Trophoblast cell (in vitro differentiated cells and primary cell): ENCODE measurements at regions not wholly inside any gene's neighbourhood (a gene's known extent, or its start where the extent isn't known, plus 50 kb on each side); places are given as distances from the start of the nearest gene placed in this dataset.
"Not testable (repeated sequence)": the region's sequence is repeated elsewhere in the genome, so short reads cannot be mapped to it uniquely, and the experiment has no call there.

Source experiments
- DNase-seq, 2 donors: peaks; one replicate each; pipeline ENCODE4 v3.0.0-alpha.2; 2016
- H2AFZ ChIP-seq: 2 replicates; pipeline ENCODE4 v1.6.1; 2013; ENCODE audit warnings: low read length, moderate library complexity, mild to moderate bottlenecking; ENCODE audit not compliant: insufficient read depth, poor library complexity
- H2AK5ac ChIP-seq: 2 replicates; pipeline ENCODE4 v1.6.1; 2013; ENCODE audit warnings: mild to moderate bottlenecking, low read length
- H2BK120ac ChIP-seq: 2 replicates; pipeline ENCODE4 v1.6.1; 2013; ENCODE audit warnings: low read length, mild to moderate bottlenecking, moderate library complexity; ENCODE audit not compliant: insufficient read depth, poor library complexity
- H2BK12ac ChIP-seq: 2 replicates; pipeline ENCODE4 v1.6.1; 2013; ENCODE audit warnings: mild to moderate bottlenecking, low read length, moderate library complexity
- H2BK5ac ChIP-seq: 2 replicates; pipeline ENCODE4 v1.6.1; 2013; ENCODE audit warnings: low read length, low read depth, moderate library complexity, mild to moderate bottlenecking; ENCODE audit not compliant: poor library complexity
- H3K14ac ChIP-seq: 2 replicates; pipeline ENCODE4 v1.6.1; 2013; ENCODE audit warnings: mild to moderate bottlenecking, low read length
- H3K18ac ChIP-seq: 2 replicates; pipeline ENCODE4 v1.6.1; 2013; ENCODE audit warnings: mild to moderate bottlenecking, low read length
- H3K23ac ChIP-seq: 2 replicates; pipeline ENCODE4 v1.6.1; 2013; ENCODE audit warnings: low read length
- H3K27ac ChIP-seq: 2 replicates; pipeline ENCODE4 v1.5.1; 2013; ENCODE audit warnings: low read depth, mild to moderate bottlenecking, inconsistent platforms, low read length, moderate library complexity
- H3K27me3 ChIP-seq: 2 replicates; pipeline ENCODE4 v1.6.1; 2013; ENCODE audit warnings: inconsistent platforms, mild to moderate bottlenecking, low read length, moderate library complexity; ENCODE audit not compliant: insufficient read depth
- H3K36me3 ChIP-seq, 2 experiments: 1 replicate in 1 of 2; 2 replicates in 1 of 2; pipeline ENCODE4 v1.6.1; 2013; ENCODE audit warnings: low read length in 2 of 2, mild to moderate bottlenecking in 2 of 2, moderate library complexity in 1 of 2; ENCODE audit not compliant: insufficient read depth in 2 of 2, control insufficient read depth in 1 of 2
- H3K4ac ChIP-seq: 2 replicates; pipeline ENCODE4 v1.6.1; 2013; ENCODE audit warnings: low read depth, mild to moderate bottlenecking, low read length, moderate library complexity
- H3K4me1 ChIP-seq, 2 experiments: 1 replicate in 1 of 2; 2 replicates in 1 of 2; pipeline ENCODE4 v1.6.1; 2013; ENCODE audit warnings: low read length in 2 of 2, mild to moderate bottlenecking in 2 of 2, moderate library complexity in 1 of 2; ENCODE audit not compliant: insufficient read depth in 2 of 2, control insufficient read depth in 1 of 2
- H3K4me2 ChIP-seq: 2 replicates; pipeline ENCODE4 v1.6.1; 2013; ENCODE audit warnings: inconsistent platforms, mild to moderate bottlenecking, low read length, moderate library complexity
- H3K4me3 ChIP-seq: 2 replicates; pipeline ENCODE4 v1.5.1; 2013; ENCODE audit warnings: mild to moderate bottlenecking, low read depth, low read length, inconsistent platforms
- H3K79me1 ChIP-seq: one replicate; pipeline ENCODE4 v1.6.1; 2013; ENCODE audit warnings: low read length
- H3K79me2 ChIP-seq: 2 replicates; pipeline ENCODE4 v1.6.1; 2013; ENCODE audit warnings: low read length, mild to moderate bottlenecking; ENCODE audit not compliant: control insufficient read depth, insufficient read depth, poor library complexity
- H3K9ac ChIP-seq: 2 replicates; pipeline ENCODE4 v1.6.1; 2013; ENCODE audit warnings: mild to moderate bottlenecking, low read length
- H3K9me3 ChIP-seq: 2 replicates; pipeline ENCODE4 v1.6.1; 2013; ENCODE audit warnings: low read depth, mild to moderate bottlenecking, control low read depth, inconsistent platforms, low read length; ENCODE audit not compliant: insufficient read depth
- H4K12ac ChIP-seq: 2 replicates; pipeline ENCODE4 v1.6.1; 2013; ENCODE audit warnings: low read depth, mild to moderate bottlenecking, low read length, moderate library complexity
- H4K8ac ChIP-seq: 2 replicates; pipeline ENCODE4 v1.6.1; 2013; ENCODE audit warnings: low read depth, mild to moderate bottlenecking, low read length, moderate library complexity
- H4K91ac ChIP-seq: one replicate; pipeline ENCODE4 v1.6.1; 2013; ENCODE audit warnings: low read depth, mild to moderate bottlenecking, low read length, moderate library complexity
- WGBS: extraction: QIAGEN DNeasy Blood & Tissue Kit; methylation state at CpG from one replicate; pipeline ENCODE4 v1.1.7; 2013; ENCODE audit warnings: missing lambda C conversion rate; ENCODE audit not compliant: insufficient read length, insufficient coverage; ENCODE audit errors: extremely low coverage; 5-methylcytosine and 5-hydroxymethylcytosine counted together

DNA sequence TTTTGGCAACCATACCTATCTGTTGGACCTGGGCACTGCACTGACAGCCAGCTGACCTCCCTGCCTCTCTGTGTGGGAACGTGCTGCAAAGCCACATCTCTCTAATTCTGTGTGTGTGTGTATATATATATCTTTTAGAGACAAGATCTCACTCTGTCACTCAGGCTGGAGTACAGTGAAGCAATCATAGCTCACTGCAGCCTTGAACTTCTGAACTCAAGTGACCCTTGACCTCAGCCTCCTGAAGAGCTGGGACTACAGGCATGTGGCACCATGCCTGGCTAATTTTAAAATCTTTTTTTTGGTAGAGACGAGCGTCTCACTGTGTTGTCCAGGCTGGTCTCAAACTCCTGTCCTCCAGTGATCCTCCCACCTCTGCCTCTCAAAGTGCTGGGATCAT is 282.2 kb upstream of the PLGLB2 start:
- not testable (repeated sequence) for H2AFZ ChIP-seq, H2AK5ac ChIP-seq, H3K4me1 ChIP-seq, H3K23ac ChIP-seq, H3K9me3 ChIP-seq, H3K27me3 ChIP-seq, DNase-seq, H3K14ac ChIP-seq, H3K9ac ChIP-seq, H3K79me2 ChIP-seq, H3K18ac ChIP-seq, H3K4me3 ChIP-seq, H3K79me1 ChIP-seq, H3K27ac ChIP-seq, H2BK120ac ChIP-seq, H4K91ac ChIP-seq, H2BK12ac ChIP-seq, H2BK5ac ChIP-seq, H3K36me3 ChIP-seq, H4K8ac ChIP-seq, H3K4ac ChIP-seq, H3K4me2 ChIP-seq, H4K12ac ChIP-seq
- WGBS: no CpG with 5 or more reads among the region's 3 CpGs

- not testable (repeated sequence) for H3K79me2 ChIP-seq, H3K14ac ChIP-seq
Observed at GRCh38 chr2:87466591-87467120, 281.2 kb upstream of the PLGLB2 start.

DNA sequence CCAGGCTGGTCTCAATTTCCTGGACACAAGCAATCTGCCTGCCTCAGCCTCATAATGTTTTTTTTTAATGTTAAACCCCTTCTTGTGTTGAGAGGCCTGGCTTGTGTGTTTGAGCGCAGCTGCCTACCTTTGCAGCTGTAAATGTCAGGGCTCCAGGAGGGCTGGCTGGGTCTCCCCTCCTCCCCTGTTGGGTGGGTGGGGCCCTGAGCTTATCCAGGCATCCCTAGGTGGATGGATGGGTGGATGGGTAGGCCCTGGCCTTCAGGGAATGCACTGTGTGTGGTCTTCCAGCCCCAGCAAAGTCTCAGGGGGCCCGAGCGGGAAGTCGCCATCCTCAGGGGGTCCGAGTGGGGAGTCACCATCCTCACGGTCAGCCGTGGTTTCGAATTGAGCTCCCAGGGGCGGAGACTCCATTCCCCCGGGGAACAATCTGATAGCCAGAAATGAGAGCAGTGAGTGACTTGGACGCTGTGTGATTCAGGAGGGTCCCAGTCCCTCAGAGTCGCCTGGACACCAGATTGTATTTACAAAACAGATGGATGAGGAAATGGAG is 279.4 kb upstream of the PLGLB2 start:
- H3K23ac ChIP-seq, H3K4me1 ChIP-seq, H2AFZ ChIP-seq, H3K4me2 ChIP-seq, H3K27ac ChIP-seq, H2AK5ac ChIP-seq, H4K12ac ChIP-seq, H2BK5ac ChIP-seq, H3K4me3 ChIP-seq, H4K8ac ChIP-seq, H3K4ac ChIP-seq, H3K9me3 ChIP-seq, H3K14ac ChIP-seq, H3K9ac ChIP-seq, H3K79me1 ChIP-seq, H3K79me2 ChIP-seq, H2BK120ac ChIP-seq, H3K18ac ChIP-seq, H4K91ac ChIP-seq, H3K27me3 ChIP-seq, DNase-seq, H2BK12ac ChIP-seq, H3K36me3 ChIP-seq: not testable (repeated sequence)
- WGBS: no CpG with 5 or more reads among the region's 12 CpGs

More at GRCh38 chr2:87466591-87467120, 281.2 kb upstream of the PLGLB2 start:
- H3K27me3 ChIP-seq, H2BK5ac ChIP-seq, H3K4me3 ChIP-seq, H3K79me1 ChIP-seq, H2AK5ac ChIP-seq, H3K18ac ChIP-seq, H3K27ac ChIP-seq, H3K9ac ChIP-seq, H3K4me2 ChIP-seq, H3K4me1 ChIP-seq, H4K12ac ChIP-seq, H3K23ac ChIP-seq, H2BK12ac ChIP-seq, H3K4ac ChIP-seq, H2BK120ac ChIP-seq, H2AFZ ChIP-seq, H4K8ac ChIP-seq, H3K9me3 ChIP-seq, H4K91ac ChIP-seq, H3K36me3 ChIP-seq: not testable (repeated sequence)
- WGBS: no CpG with 5 or more reads among the region's 8 CpGs
- DNase-seq: peak; percentile 72 to 78

DNA sequence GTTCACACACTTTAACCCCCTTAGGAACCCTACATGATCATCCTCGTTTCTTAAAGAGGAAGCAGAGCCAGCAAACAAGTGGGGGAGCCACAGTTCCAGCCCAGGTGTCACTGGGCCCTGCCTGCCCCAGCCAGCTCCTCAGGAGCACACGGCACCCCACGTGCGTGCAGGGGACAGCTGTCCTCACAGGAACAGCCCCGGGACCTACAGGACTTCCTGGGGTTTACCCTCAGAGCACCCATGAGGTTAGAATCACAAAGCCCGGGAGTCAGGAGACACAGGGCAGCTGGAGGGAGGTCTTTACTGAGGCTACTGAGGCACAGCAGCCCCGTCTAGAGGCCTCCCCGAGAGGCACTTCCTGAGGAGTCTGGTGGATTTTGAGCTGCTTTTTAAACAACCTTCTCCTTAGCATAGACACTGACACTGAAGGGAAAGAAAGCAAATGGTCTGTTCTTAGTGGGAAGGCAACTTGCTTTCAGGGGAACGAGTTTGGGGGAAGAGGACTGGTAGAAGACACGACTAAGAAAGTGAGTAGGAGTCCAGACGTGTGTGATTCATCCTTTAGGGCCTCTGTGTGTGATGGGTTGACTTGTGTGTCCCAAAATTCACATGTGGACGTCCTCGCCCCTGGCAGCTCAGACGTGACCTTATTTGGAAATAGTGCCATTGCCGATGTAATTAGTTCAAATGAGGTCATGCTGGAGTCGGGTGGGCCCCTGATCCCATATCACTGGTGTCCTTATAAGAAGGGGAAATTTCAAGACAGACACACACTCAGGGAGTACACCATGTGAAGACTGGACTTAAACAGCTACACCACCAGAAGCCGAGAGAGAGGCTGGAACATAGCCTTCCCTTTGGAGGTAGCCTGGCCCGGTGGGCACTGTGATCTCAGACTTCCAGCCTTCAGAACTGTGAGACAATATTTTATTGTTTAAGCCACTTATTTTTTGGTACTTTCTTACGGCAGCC is 278.4 kb upstream of the PLGLB2 start:
- Histone ChIP-seq H3K27ac (peak overlapping the region; percentile 53), H2BK120ac (peak overlapping the region; percentile 24), H4K8ac (peak overlapping the region; percentile 16), H4K91ac (peak overlapping the region; percentile 57), H3K18ac (peak overlapping the region; percentile 75), H3K14ac (peak overlapping the region; percentile 61), H2BK5ac (peak overlapping the region; percentile 56)
- DNase-seq: peak in 1 of 2 donors; percentile 2
- H2AFZ ChIP-seq, H3K4me3 ChIP-seq, H3K79me2 ChIP-seq, H3K4ac ChIP-seq, H2BK12ac ChIP-seq, H3K9ac ChIP-seq, H3K4me1 ChIP-seq, H3K9me3 ChIP-seq, H3K23ac ChIP-seq, H3K79me1 ChIP-seq, H4K12ac ChIP-seq, H3K36me3 ChIP-seq, H3K4me2 ChIP-seq, H3K27me3 ChIP-seq, H2AK5ac ChIP-seq: not testable (repeated sequence)
- WGBS: no CpG with 5 or more reads among the region's 19 CpGs
